DOHH2 (cell line): ENCODE measurements at regions not wholly inside any gene's neighbourhood (a gene's known extent, or its start where the extent isn't known, plus 50 kb on each side); places are given as distances from the start of the nearest gene placed in this dataset.

Experiments
- H3F3A ChIP-seq: fragments of 200-600 bp; sonication (generic), shearing (Covaris generic); 2 replicates; pipeline ENCODE4 v1.6.0; 2016; ENCODE audit warnings: antibody characterized with exemption, mild to moderate bottlenecking; ENCODE audit not compliant: control insufficient read depth, insufficient read depth
- H3K27ac ChIP-seq: fragments of 200-600 bp; sonication (generic); 2 replicates; pipeline ENCODE4 v1.5.1; 2014; ENCODE audit warnings: low read depth, mild to moderate bottlenecking, low read length, moderate library complexity
- H3K27me3 ChIP-seq: fragments of 200-600 bp; sonication (generic); 2 replicates; pipeline ENCODE4 v1.6.1; 2014; ENCODE audit warnings: mild to moderate bottlenecking, low read length, mixed read lengths; ENCODE audit not compliant: control insufficient read depth
- H3K36me3 ChIP-seq: fragments of 200-600 bp; sonication (generic); 2 replicates; pipeline ENCODE4 v1.6.1; 2014; ENCODE audit warnings: mild to moderate bottlenecking, low read length, moderate library complexity, mixed read lengths; ENCODE audit not compliant: control insufficient read depth
- H3K4me1 ChIP-seq: fragments of 200-600 bp; sonication (generic); 2 replicates; pipeline ENCODE4 v1.6.1; 2014; ENCODE audit warnings: mild to moderate bottlenecking, low read length, mixed read lengths; ENCODE audit not compliant: control insufficient read depth
- H3K4me2 ChIP-seq: fragments of 200-600 bp; sonication (generic); 2 replicates; pipeline ENCODE4 v1.6.0; 2014; ENCODE audit warnings: mild to moderate bottlenecking, low read length, moderate library complexity
- H3K4me3 ChIP-seq: fragments of 200-600 bp; sonication (generic); 2 replicates; pipeline ENCODE4 v1.5.1; 2014; ENCODE audit warnings: mild to moderate bottlenecking, low read length, mixed read lengths
- H3K79me2 ChIP-seq: fragments of 200-600 bp; sonication (generic); 2 replicates; pipeline ENCODE4 v1.6.1; 2014; ENCODE audit warnings: mild to moderate bottlenecking, low read length, mixed read lengths; ENCODE audit not compliant: control insufficient read depth
- H3K9me2 ChIP-seq: fragments of 200-600 bp; sonication (generic); replicated peaks from 2 replicates; pipeline ENCODE4 v1.6.1; 2014; ENCODE audit warnings: mild to moderate bottlenecking, low read length, mixed read lengths; ENCODE audit not compliant: control insufficient read depth
- H3K9me3 ChIP-seq: fragments of 200-600 bp; sonication (generic); 2 replicates; pipeline ENCODE4 v1.6.1; 2014; ENCODE audit warnings: antibody characterized with exemption, low read length, mixed read lengths; ENCODE audit not compliant: control insufficient read depth, insufficient read depth
- H4K20me1 ChIP-seq: fragments of 200-600 bp; sonication (generic); 2 replicates; pipeline ENCODE4 v1.6.0; 2014; ENCODE audit warnings: low read depth, mild to moderate bottlenecking, antibody characterized with exemption, low read length, moderate library complexity; ENCODE audit not compliant: control insufficient read depth, insufficient read depth
- CTCF ChIP-seq: fragments of 200-600 bp; sonication (generic); IDR thresholded peaks from one replicate; pipeline ENCODE4 v1.5.1; 2014; ENCODE audit warnings: antibody characterized with exemption, mild to moderate bottlenecking, low read depth, low read length; ENCODE audit not compliant: poor library complexity, severe bottlenecking
- EZH2phosphoT487 ChIP-seq: fragments of 200-600 bp; sonication (generic); IDR thresholded peaks from 2 replicates; pipeline ENCODE4 v1.6.1; 2017; ENCODE audit warnings: borderline replicate concordance, mild to moderate bottlenecking, antibody characterized with exemption, low read length, moderate library complexity, mixed read lengths

- Histone ChIP-seq H3F3A (no peaks in the 10 kb centered on the region), H3K4me3 (no peak overlapping the region)
- no peak for TF ChIP-seq CTCF
- no peak for TF ChIP-seq EZH2phosphoT487
Measured at GRCh38 chr6:67634199-67634598, 1000.9 kb upstream of the ADGRB3 start.

DNA sequence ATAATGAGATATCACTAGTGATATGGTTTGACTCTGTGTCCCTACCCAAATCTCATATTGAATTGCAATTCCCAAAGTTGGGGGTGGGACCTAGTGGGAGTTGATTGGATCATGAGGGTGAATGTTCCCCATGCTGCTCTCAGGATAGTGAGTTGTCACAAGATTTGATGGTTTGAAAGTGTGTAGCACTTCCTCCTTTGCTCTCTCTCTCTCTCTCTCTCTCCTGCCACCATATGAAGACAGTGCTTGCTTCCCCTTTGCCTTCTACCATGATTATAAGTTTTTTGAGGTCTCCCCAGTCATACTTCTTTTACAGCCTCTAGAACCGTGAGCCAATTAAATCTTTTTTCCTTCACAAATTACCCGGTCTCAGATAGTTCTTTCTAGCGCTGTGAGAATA is 1002.0 kb upstream of the ADGRB3 start:
- H3K4me3 ChIP-seq, result no peak overlapping the region
- no peak overlapping the region for H3K4me2 ChIP-seq
- H3K9me3 ChIP-seq, result peaks cover 9% of the 10 kb centered on the region; the same call in 1 of the 2 replicates
- H3K4me1 ChIP-seq, result no peaks in the 10 kb centered on the region
- no peaks in the 10 kb centered on the region for H3K36me3 ChIP-seq
- TF ChIP-seq CTCF, result no peak
- TF ChIP-seq EZH2phosphoT487, result no peak
- no peaks in the 10 kb centered on the region for H4K20me1 ChIP-seq
- H3F3A ChIP-seq, result no peaks in the 10 kb centered on the region
- H3K79me2 ChIP-seq, result no peaks in the 10 kb centered on the region
- H3K27ac ChIP-seq, result no peak overlapping the region
- no peaks in the 10 kb centered on the region for H3K9me2 ChIP-seq
- H3K27me3 ChIP-seq, result no peaks in the 10 kb centered on the region

More at GRCh38 chr6:67634199-67634598, 1000.9 kb upstream of the ADGRB3 start:
- Histone ChIP-seq H3K9me3 (peaks cover 9% of the 10 kb centered on the region; the same call in 1 of the 2 replicates), H3K27me3 (no peaks in the 10 kb centered on the region), H3K4me1 (no peaks in the 10 kb centered on the region), H3K36me3 (no peaks in the 10 kb centered on the region), H3K4me2 (no peak overlapping the region), H3K9me2 (no peaks in the 10 kb centered on the region), H4K20me1 (no peaks in the 10 kb centered on the region), H3K79me2 (no peaks in the 10 kb centered on the region), H3K27ac (no peak overlapping the region)

GRCh38 chr6:67630146-67630545 is 1004.9 kb upstream of the ADGRB3 start:
- Histone ChIP-seq H4K20me1 (no peaks in the 10 kb centered on the region), H3K9me2 (no peaks in the 10 kb centered on the region), H3K9me3 (peaks cover 9% of the 10 kb centered on the region; the same call in 1 of the 2 replicates), H3K27ac (no peak overlapping the region), H3K4me1 (no peaks in the 10 kb centered on the region), H3K79me2 (no peaks in the 10 kb centered on the region), H3K36me3 (no peaks in the 10 kb centered on the region), H3K27me3 (no peaks in the 10 kb centered on the region), H3F3A (no peaks in the 10 kb centered on the region), H3K4me3 (no peak overlapping the region), H3K4me2 (no peak overlapping the region)
- TF ChIP-seq EZH2phosphoT487, result no peak
- TF ChIP-seq CTCF, result no peak

DNA sequence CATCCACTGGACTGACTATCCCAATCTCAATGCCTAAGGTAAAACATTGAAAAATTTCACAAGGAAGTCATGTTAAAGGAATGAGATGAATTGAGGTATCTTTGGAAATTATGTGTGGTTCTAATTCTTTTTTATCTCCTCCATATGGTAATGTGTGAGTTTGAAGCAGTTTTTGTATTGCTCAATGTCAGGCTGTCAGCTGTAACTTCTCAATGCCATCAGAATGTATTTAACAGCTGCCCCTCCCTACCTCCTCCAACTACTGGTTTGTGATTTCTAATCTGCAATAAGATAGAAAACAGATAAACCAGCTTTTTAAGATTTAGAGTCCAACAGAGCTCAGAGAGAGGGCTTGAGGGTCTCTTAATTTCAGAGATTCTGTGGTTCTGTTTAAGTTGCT is 1005.8 kb upstream of the ADGRB3 start:
- Histone ChIP-seq H3K79me2 (no peaks in the 10 kb centered on the region), H3K27ac (no peak overlapping the region), H3K4me3 (no peak overlapping the region), H3K9me3 (peaks cover 4% of the 10 kb centered on the region; the same call in 1 of the 2 replicates), H3K36me3 (no peaks in the 10 kb centered on the region), H3K27me3 (no peaks in the 10 kb centered on the region), H3K9me2 (no peaks in the 10 kb centered on the region), H4K20me1 (no peaks in the 10 kb centered on the region), H3F3A (no peaks in the 10 kb centered on the region), H3K4me2 (no peak overlapping the region), H3K4me1 (no peaks in the 10 kb centered on the region)
- TF ChIP-seq CTCF, result no peak
- TF ChIP-seq EZH2phosphoT487, result no peak
